HCT116 (cell line): ENCODE measurements at regions not wholly inside any gene's neighbourhood (a gene's known extent, or its start where the extent isn't known, plus 50 kb on each side); places are given as distances from the start of the nearest gene placed in this dataset.

Experiments
- ATF3 ChIP-seq: IDR thresholded peaks from 2 replicates; pipeline ENCODE4 v1.6.1; 2012
- CTCF ChIP-seq, 3 experiments: fragments of 200-600 bp in 1 of 3; sonication (generic) in 1 of 3; IDR thresholded peaks in 2 of 3; conservative IDR thresholded peaks in 1 of 3; 2 replicates each; pipeline ENCODE4 v1.5.1; 2012 to 2017; ENCODE audit warnings: low read depth in 2 of 3, low read length in 2 of 3, antibody characterized with exemption in 1 of 3, borderline replicate concordance in 1 of 3, control low read depth in 1 of 3, mild to moderate bottlenecking in 1 of 3, mixed read lengths in 1 of 3, mixed run types in 1 of 3, moderate library complexity in 1 of 3; ENCODE audit not compliant: insufficient read depth in 1 of 3
- EGR1 ChIP-seq: IDR thresholded peaks from 2 replicates; pipeline ENCODE4 v1.6.1; 2012; ENCODE audit warnings: low read depth
- ELF1 ChIP-seq: IDR thresholded peaks from 2 replicates; pipeline ENCODE4 v1.6.1; 2012; ENCODE audit warnings: low read depth, borderline replicate concordance
- EZH2 ChIP-seq: fragments of 200-600 bp; sonication (generic); IDR thresholded peaks from 2 replicates; pipeline ENCODE4 v1.6.1; 2017; ENCODE audit warnings: antibody characterized with exemption, mixed run types
- EZH2phosphoT487 ChIP-seq: fragments of 200-600 bp; IDR thresholded peaks from 2 replicates; pipeline ENCODE4 v1.6.1; 2018; ENCODE audit warnings: antibody characterized with exemption, borderline replicate concordance
- FOSL1 ChIP-seq: IDR thresholded peaks from 2 replicates; pipeline ENCODE4 v1.6.1; 2012; ENCODE audit warnings: low read depth
- POLR2A ChIP-seq: IDR thresholded peaks from 2 replicates; pipeline ENCODE4 v1.7.0; 2011; ENCODE audit warnings: borderline replicate concordance; ENCODE audit not compliant: insufficient read depth, insufficient read length; ENCODE audit errors: extremely low read depth
- RAD21 ChIP-seq: IDR thresholded peaks from 2 replicates; pipeline ENCODE4 v1.6.1; 2012; ENCODE audit warnings: low read depth, mild to moderate bottlenecking
- SIN3A ChIP-seq: IDR thresholded peaks from 2 replicates; pipeline ENCODE4 v1.6.1; 2012; ENCODE audit warnings: low read depth
- TCF7L2 ChIP-seq: IDR thresholded peaks from 2 replicates; pipeline ENCODE4 v1.7.0; 2011; ENCODE audit warnings: borderline replicate concordance, inconsistent platforms; ENCODE audit not compliant: insufficient read depth, insufficient read length; ENCODE audit errors: extremely low read depth
- ZBTB33 ChIP-seq: IDR thresholded peaks from 2 replicates; pipeline ENCODE4 v1.6.1; 2011; ENCODE audit warnings: mild to moderate bottlenecking, low read length, moderate library complexity; ENCODE audit not compliant: insufficient replicate concordance; ENCODE audit errors: extremely low read depth
- ZFX ChIP-seq: fragments of 450-650 bp; IDR thresholded peaks from 2 replicates; pipeline ENCODE4 v1.6.1; 2017

- TF ChIP-seq CTCF (IDR thresholded peaks at IDR 0.05 in 2 of 3, conservative IDR thresholded peaks at IDR 0.05 in 1 of 3; ENCODE audit: borderline replicate concordance in 1 of 3, insufficient read depth in 1 of 3, low read depth in 2 of 3, low read length in 2 of 3) (no peak), EZH2 (no peak), ZBTB33 (no peak), TCF7L2 (no peak), RAD21 (no peak), ZFX (no peak), FOSL1 (no peak), ATF3 (no peak), EZH2phosphoT487 (no peak), POLR2A (no peak), EGR1 (no peak), SIN3A (no peak), ELF1 (no peak)
Observed at GRCh38 chr12:107288414-107289127, 195.2 kb upstream of the CRY1 start.
